ENCODE measurements at regions not wholly inside any gene's neighbourhood (a gene's known extent, or its start where the extent isn't known, plus 50 kb on each side); places are given as distances from the start of the nearest gene placed in this dataset.
A peak's percentile ranks its signal among the peaks of the same experiment; 100 is the strongest.
"Not testable (repeated sequence)": the region's sequence is repeated elsewhere in the genome, so short reads cannot be mapped to it uniquely, and the experiment has no call there.

DNA sequence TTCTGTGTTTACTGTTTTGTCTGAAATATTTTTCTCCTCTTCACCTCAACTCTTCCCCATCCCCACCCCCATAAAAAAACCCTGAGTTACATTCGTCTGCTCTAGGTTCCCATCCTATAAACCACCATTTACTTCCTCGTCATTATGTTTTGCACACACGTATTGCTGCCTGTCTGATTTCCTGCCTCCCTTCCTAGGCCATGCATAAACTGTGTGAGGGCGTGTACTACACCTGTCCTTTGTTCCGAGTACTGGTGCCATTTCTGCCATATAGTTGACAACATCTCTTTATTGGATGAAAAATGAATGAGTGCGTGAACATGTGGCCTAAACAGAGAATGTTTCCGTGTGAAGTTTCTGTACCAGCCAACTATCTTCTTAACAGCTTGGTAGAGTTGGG, 258.5 kb upstream of the FAT1 start:
- ChIA-PET POLR2A (no interaction called here), CTCF (interaction anchor here (0.6 kb wide), 1 partner anchor 130 kb away, joined by 3 read pairs; no protein-coding TSS in a partner anchor)
- Histone ChIP-seq H3K36me3 (ENCODE audit: control insufficient read depth, insufficient read depth, low read length) (no peaks in the 10 kb centered on the region), H3K27me3 (ENCODE audit: control insufficient read depth, insufficient read depth, low read length) (no peaks in the 10 kb centered on the region), H3K4me3 (ENCODE audit: low read depth, low read length) (no peak overlapping the region)
- TF ChIP-seq, protein P1, sequence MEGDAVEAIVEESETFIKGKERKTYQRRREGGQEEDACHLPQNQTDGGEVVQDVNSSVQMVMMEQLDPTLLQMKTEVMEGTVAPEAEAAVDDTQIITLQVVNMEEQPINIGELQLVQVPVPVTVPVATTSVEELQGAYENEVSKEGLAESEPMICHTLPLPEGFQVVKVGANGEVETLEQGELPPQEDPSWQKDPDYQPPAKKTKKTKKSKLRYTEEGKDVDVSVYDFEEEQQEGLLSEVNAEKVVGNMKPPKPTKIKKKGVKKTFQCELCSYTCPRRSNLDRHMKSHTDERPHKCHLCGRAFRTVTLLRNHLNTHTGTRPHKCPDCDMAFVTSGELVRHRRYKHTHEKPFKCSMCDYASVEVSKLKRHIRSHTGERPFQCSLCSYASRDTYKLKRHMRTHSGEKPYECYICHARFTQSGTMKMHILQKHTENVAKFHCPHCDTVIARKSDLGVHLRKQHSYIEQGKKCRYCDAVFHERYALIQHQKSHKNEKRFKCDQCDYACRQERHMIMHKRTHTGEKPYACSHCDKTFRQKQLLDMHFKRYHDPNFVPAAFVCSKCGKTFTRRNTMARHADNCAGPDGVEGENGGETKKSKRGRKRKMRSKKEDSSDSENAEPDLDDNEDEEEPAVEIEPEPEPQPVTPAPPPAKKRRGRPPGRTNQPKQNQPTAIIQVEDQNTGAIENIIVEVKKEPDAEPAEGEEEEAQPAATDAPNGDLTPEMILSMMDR (IDR thresholded peaks at IDR 0.05; ENCODE audit: insufficient read depth, low read depth, low read length) = no peak
- no peak for DNase-seq (ENCODE audit: low read depth)

DNA sequence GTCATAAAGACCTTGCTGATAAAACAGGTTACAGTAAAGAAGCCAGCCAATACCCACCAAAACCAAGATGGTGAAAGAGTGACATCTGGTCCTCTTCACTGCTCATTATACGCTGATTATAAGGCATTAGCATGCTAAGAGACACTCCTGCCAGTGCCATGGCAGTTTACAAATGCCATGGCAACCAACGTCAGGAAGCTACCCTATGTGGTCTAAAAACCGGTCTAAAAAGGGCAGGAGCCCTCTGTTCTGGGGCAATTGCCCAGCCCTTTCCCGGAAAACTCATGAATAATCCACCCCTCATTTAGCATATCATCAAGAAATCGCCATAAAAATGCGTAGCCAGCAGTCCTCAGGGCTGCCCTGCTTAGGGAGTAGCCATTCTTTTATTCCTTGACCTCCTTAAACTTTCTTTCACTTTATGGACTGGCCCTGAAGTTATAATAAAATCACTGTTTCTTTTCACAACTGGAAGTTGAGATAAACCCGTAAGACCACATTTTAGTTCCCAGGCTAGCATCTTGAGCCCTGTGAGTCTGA, 260.5 kb upstream of the FAT1 start:
- no peak overlapping the region for H3K4me3 ChIP-seq (ENCODE audit: low read depth, low read length)
- ChIA-PET POLR2A (no interaction called here), CTCF (no interaction called here)
- H3K27me3 ChIP-seq (ENCODE audit: control insufficient read depth, insufficient read depth, low read length) = no peaks in the 10 kb centered on the region
- H3K36me3 ChIP-seq (ENCODE audit: control insufficient read depth, insufficient read depth, low read length) = no peaks in the 10 kb centered on the region
- DNase-seq (ENCODE audit: low read depth) = no peak
- TF ChIP-seq, protein P1 (IDR thresholded peaks at IDR 0.05; ENCODE audit: insufficient read depth, low read depth, low read length) = no peak

DNA sequence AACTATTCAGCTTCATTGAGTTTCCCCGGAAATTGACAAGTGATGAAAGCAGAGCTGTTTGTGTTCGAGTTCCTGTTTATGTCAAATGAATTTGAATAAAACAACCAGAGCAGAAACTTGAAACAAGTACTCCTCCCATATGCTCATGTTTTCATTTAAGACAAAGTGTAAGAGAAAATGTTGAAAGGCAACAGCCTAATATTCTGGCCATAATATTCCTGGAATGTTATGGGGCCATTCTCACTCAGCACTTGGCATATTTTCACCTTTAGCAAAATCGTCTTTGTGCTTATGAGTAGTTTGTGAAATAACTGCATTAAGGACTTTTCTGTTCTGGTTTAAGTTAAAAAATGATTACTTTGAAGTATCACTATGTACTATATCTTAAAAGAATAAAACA, 276.0 kb upstream of the FAT1 start:
- peak; percentile 23 for DNase-seq (ENCODE audit: low read depth)
- TF ChIP-seq, protein P1 (IDR thresholded peaks at IDR 0.05; ENCODE audit: insufficient read depth, low read depth, low read length) = no peak
- POLR2A ChIA-PET = no interaction called here
- H3K27me3 ChIP-seq (ENCODE audit: control insufficient read depth, insufficient read depth, low read length) = no peaks in the 10 kb centered on the region
- CTCF ChIA-PET = no interaction called here
- no peaks in the 10 kb centered on the region for H3K36me3 ChIP-seq (ENCODE audit: control insufficient read depth, insufficient read depth, low read length)
- no peak overlapping the region for H3K4me3 ChIP-seq (ENCODE audit: low read depth, low read length)

DNA sequence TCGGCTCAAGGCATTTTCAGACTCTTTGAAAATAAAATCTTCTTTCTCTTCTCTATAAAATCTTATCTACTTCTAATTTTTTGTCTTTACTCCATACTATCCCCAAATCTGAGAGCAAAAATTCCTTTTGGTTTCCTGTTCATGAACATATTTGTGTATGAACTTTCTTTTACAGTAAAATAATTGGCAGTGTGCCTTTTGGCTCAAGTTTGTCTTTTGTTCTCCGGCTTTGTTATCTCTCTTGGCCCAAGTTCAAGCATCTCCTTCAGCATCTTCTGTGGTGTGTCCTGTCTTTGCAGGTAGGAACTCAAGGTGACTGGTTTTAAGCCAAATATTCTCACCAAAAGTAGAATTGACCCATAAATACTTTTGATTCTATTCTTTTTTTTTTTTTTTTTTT, 276.6 kb upstream of the FAT1 start:
- H3K27me3 ChIP-seq (ENCODE audit: control insufficient read depth, insufficient read depth, low read length) = no peaks in the 10 kb centered on the region
- H3K4me3 ChIP-seq (ENCODE audit: low read depth, low read length) = no peak overlapping the region
- ChIA-PET CTCF (no interaction called here), POLR2A (no interaction called here)
- no peaks in the 10 kb centered on the region for H3K36me3 ChIP-seq (ENCODE audit: control insufficient read depth, insufficient read depth, low read length)
- DNase-seq (ENCODE audit: low read depth) = no peak
- TF ChIP-seq, protein P1 (IDR thresholded peaks at IDR 0.05; ENCODE audit: insufficient read depth, low read depth, low read length) = no peak

DNA sequence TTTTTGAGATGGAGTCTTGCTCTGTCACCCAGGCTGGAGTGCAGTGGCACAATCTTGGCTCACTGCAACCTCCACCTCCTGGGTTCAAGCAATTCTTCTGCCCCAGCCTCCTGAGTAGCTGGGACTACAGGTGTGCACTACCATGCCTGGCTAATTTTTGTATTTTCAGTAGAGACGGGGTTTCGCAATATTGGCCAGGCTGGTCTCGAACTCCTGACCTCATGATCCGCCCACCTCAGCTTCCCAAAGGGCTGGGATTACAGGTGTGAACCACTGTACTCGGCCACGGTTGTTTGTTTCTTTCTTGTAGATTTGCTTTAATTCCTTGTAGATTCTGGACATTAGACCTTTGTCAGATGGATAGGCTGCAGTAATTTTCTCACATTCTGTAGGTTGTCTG, 278.5 kb upstream of the FAT1 start:
- CTCF ChIA-PET = interaction anchor here (0.6 to 1.5 kb wide), 2 partner anchors 24 to 195 kb away, joined by 3 read pairs; no protein-coding TSS in a partner anchor
- H3K27me3 ChIP-seq (ENCODE audit: control insufficient read depth, insufficient read depth, low read length); H3K36me3 ChIP-seq (ENCODE audit: control insufficient read depth, insufficient read depth, low read length); H3K4me3 ChIP-seq (ENCODE audit: low read depth, low read length); POLR2A ChIA-PET; DNase-seq (ENCODE audit: low read depth): not testable (repeated sequence)

DNA sequence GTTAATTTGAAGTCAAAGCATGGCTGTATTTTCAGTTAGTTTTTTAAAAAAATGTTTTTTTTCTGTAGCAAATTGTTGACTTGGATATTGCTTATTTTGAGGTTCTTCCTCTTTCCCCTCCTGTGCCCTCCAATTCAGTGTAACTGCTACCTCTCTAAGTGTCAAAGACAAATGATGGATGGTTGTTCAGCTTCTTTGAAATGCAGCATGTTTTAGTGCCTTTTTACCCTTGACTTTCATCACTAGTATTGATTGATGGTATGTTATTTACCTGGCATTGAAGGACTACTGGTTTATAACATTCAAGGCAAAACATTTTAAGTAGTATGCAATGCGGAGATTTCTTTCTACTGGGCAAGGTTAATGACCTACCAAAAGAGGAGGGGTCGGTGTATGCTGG, 281.0 kb upstream of the FAT1 start:
- H3K36me3 ChIP-seq (ENCODE audit: control insufficient read depth, insufficient read depth, low read length) = no peaks in the 10 kb centered on the region
- DNase-seq (ENCODE audit: low read depth) = no peak
- no peak overlapping the region for H3K4me3 ChIP-seq (ENCODE audit: low read depth, low read length)
- TF ChIP-seq, protein P1 (IDR thresholded peaks at IDR 0.05; ENCODE audit: insufficient read depth, low read depth, low read length) = no peak
- H3K27me3 ChIP-seq (ENCODE audit: control insufficient read depth, insufficient read depth, low read length) = no peaks in the 10 kb centered on the region
- CTCF ChIA-PET = interaction anchor here (1.2 kb wide), 1 partner anchor 11 kb away, joined by 3 read pairs; no protein-coding TSS in a partner anchor
- POLR2A ChIA-PET = no interaction called here

All from BJ (cell line).